ENCODE measurements at regions not wholly inside any gene's neighbourhood (a gene's known extent, or its start where the extent isn't known, plus 50 kb on each side); places are given as distances from the start of the nearest gene placed in this dataset.

DNA sequence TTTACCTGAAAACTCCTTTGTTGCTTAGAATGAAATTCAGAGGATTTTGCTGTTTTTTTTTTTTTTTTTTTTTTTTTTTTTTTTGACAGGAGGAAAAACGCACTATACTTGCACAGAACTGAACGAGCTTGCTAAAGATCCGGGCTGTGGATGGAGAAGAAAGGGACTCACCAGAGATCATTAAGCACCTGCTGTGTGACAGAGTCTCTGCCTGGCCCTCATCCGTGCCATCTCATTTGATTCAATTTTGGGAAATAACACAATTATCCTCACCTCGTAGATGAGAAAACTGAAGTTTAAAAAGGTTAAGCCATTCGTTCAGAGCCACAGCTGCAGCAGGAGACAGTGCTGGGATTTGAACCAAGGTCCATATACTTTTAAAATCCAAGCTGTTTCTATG, 775.4 kb upstream of the ID2 start:
- intact Hi-C loops (cut with micrococcal nuclease), result no loop called here
- H3K27me3 ChIP-seq (ENCODE audit: control insufficient read depth in 2 of 2, insufficient read depth in 2 of 2, low read length in 2 of 2), result peaks cover 0 to 5% of the 10 kb centered on the region in 2 experiments; a peak in 1 of 5 replicates
- H3K9ac ChIP-seq (ENCODE audit: insufficient read depth in 1 of 2, low read depth in 2 of 2, low read length in 2 of 2), result no peak overlapping the region
- no peaks in the 10 kb centered on the region for H3K79me2 ChIP-seq (ENCODE audit: control insufficient read depth, insufficient read depth, low read length)
- no TSS peak for BruUV-seq (replicated peaks)
- H3K9me1 ChIP-seq (ENCODE audit: control insufficient read depth, insufficient read depth, low read length), result no peaks in the 10 kb centered on the region
- no peaks in the 10 kb centered on the region for H3K4me1 ChIP-seq (replicated peaks in 1 of 2; ENCODE audit: control insufficient read depth in 2 of 2, insufficient read depth in 2 of 2, low read length in 2 of 2)
- H3K4me3 ChIP-seq, result no peak overlapping the region
- in situ Hi-C loops (cut with MboI), result no loop called here
- no peaks in the 10 kb centered on the region for H3K36me3 ChIP-seq (ENCODE audit: control insufficient read depth, insufficient read depth, low read length)
- POLR2A ChIA-PET, result interaction anchor here (0.6 kb wide), 1 partner anchor 20 kb away, joined by 3 read pairs; no protein-coding TSS in a partner anchor
- ATAC-seq (no peak), DNase-seq (ENCODE audit: extremely low read depth in 1 of 4, low spot score in 3 of 4) (no peak), FAIRE-seq (no peak)
- H3K4me2 ChIP-seq (ENCODE audit: insufficient read depth, low read length), result no peak overlapping the region
- no peak for TF ChIP-seq ZC3H11A (IDR thresholded peaks at IDR 0.05; ENCODE audit: low read depth, low read length)
- no peak for TF ChIP-seq MTA1 (IDR thresholded peaks at IDR 0.05; ENCODE audit: borderline replicate concordance)
- TF ChIP-seq SAFB2 (IDR thresholded peaks at IDR 0.05; ENCODE audit: borderline replicate concordance, low read depth, low read length, severe bottlenecking), result no peak
- TF ChIP-seq ZNF3 (CRISPR knock-in tag; IDR thresholded peaks at IDR 0.05), result no peak
- no peak for TF ChIP-seq PHTF2 (CRISPR knock-in tag; IDR thresholded peaks at IDR 0.05)
- no peak for TF ChIP-seq TRIM24 (IDR thresholded peaks at IDR 0.05)
- TF ChIP-seq, protein P1, sequence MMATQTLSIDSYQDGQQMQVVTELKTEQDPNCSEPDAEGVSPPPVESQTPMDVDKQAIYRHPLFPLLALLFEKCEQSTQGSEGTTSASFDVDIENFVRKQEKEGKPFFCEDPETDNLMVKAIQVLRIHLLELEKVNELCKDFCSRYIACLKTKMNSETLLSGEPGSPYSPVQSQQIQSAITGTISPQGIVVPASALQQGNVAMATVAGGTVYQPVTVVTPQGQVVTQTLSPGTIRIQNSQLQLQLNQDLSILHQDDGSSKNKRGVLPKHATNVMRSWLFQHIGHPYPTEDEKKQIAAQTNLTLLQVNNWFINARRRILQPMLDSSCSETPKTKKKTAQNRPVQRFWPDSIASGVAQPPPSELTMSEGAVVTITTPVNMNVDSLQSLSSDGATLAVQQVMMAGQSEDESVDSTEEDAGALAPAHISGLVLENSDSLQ (IDR thresholded peaks at IDR 0.05), result no peak
- H2AFZ ChIP-seq (ENCODE audit: low read depth, low read length), result no peak overlapping the region
- H4K20me1 ChIP-seq (replicated peaks; ENCODE audit: control insufficient read depth, insufficient read depth, low read length), result no peaks in the 10 kb centered on the region
- no peaks in the 10 kb centered on the region for H3K9me3 ChIP-seq (replicated peaks; ENCODE audit: control insufficient read depth, insufficient read depth, low read depth, low read length)
- CTCF ChIA-PET (ENCODE audit: low intra/inter-chr PET ratio), result no interaction called here
- WGBS (ENCODE audit: insufficient coverage, low coverage, missing lambda C conversion rate), result 3% methylated on average over 3 of the region's 6 CpGs
- no peak overlapping the region for H3K27ac ChIP-seq (ENCODE audit: extremely low read depth, low read depth, low read length)

All from K562 (cell line).